ENCODE measurements at regions not wholly inside any gene's neighbourhood (a gene's known extent, or its start where the extent isn't known, plus 50 kb on each side); places are given as distances from the start of the nearest gene placed in this dataset.

GRCh38 chr6:4384656-4385055 lies 249.3 kb upstream of the ECI2 start:
- TF ChIP-seq CTCF (IDR thresholded peaks at IDR 0.05) (no peak), POLR2A (IDR thresholded peaks at IDR 0.05) (no peak)
- DNase-seq (ENCODE audit: low spot score in 2 of 2) = no peak
- 88 to 92% methylated on average over 6 of the region's 6 CpGs for whole genome bisulfite sequencing, 2 donors
- intact Hi-C loops (cut with DNase I; ENCODE audit: low total_unique reads) = no loop called here
- H3K4me3 ChIP-seq (ENCODE audit: low read depth, poor library complexity, severe bottlenecking) = no peak overlapping the region

GRCh38 chr6:4383910-4384638 lies 248.7 kb upstream of the ECI2 start:
- DNase-seq (ENCODE audit: low spot score in 2 of 2) = no peak
- TF ChIP-seq CTCF (IDR thresholded peaks at IDR 0.05) (no peak), POLR2A (IDR thresholded peaks at IDR 0.05) (no peak)
- H3K4me3 ChIP-seq (ENCODE audit: low read depth, poor library complexity, severe bottlenecking) = no peak overlapping the region
- WGBS, 2 donors = 85 to 93% methylated on average over 11 of the region's 11 CpGs
- intact Hi-C loops (cut with DNase I; ENCODE audit: low total_unique reads) = no loop called here

- DNase-seq (ENCODE audit: low spot score in 2 of 2) = no peak
- intact Hi-C loops (cut with DNase I; ENCODE audit: low total_unique reads) = no loop called here
- TF ChIP-seq CTCF (IDR thresholded peaks at IDR 0.05) = no peak
- TF ChIP-seq POLR2A (IDR thresholded peaks at IDR 0.05) = no peak
- 64 to 74% methylated on average over 3 of the region's 3 CpGs for WGBS, 2 donors
- no peak overlapping the region for H3K4me3 ChIP-seq (ENCODE audit: low read depth, poor library complexity, severe bottlenecking)
Measured at GRCh38 chr6:4382362-4382853, 247.0 kb upstream of the ECI2 start.

GRCh38 chr6:4381381-4381780 lies 246.0 kb upstream of the ECI2 start:
- TF ChIP-seq CTCF (IDR thresholded peaks at IDR 0.05) (no peak), POLR2A (IDR thresholded peaks at IDR 0.05) (no peak)
- WGBS, 2 donors = 49 to 56% methylated on average over 4 of the region's 4 CpGs
- H3K4me3 ChIP-seq (ENCODE audit: low read depth, poor library complexity, severe bottlenecking) = no peak overlapping the region
- intact Hi-C loops (cut with DNase I; ENCODE audit: low total_unique reads) = no loop called here
- no peak for DNase-seq (ENCODE audit: low spot score in 2 of 2)

GRCh38 chr6:4380881-4381281 lies 245.5 kb upstream of the ECI2 start:
- 69 to 76% methylated on average over 7 of the region's 7 CpGs for WGBS, 2 donors
- TF ChIP-seq CTCF (IDR thresholded peaks at IDR 0.05) = no peak
- no peak for TF ChIP-seq POLR2A (IDR thresholded peaks at IDR 0.05)
- H3K4me3 ChIP-seq (ENCODE audit: low read depth, poor library complexity, severe bottlenecking) = no peak overlapping the region
- DNase-seq (ENCODE audit: low spot score in 2 of 2) = no peak
- intact Hi-C loops (cut with DNase I; ENCODE audit: low total_unique reads) = no loop called here

- intact Hi-C loops (cut with DNase I; ENCODE audit: low total_unique reads) = no loop called here
Measured at GRCh38 chr6:4379958-4380357, 244.6 kb upstream of the ECI2 start.

More at GRCh38 chr6:4379958-4380357, 244.6 kb upstream of the ECI2 start:
- no peak for DNase-seq (ENCODE audit: low spot score in 2 of 2)
- no peak for TF ChIP-seq POLR2A (IDR thresholded peaks at IDR 0.05)
- TF ChIP-seq CTCF (IDR thresholded peaks at IDR 0.05) = no peak
- H3K4me3 ChIP-seq (ENCODE audit: low read depth, poor library complexity, severe bottlenecking) = no peak overlapping the region
- 75 to 78% methylated on average over 4 of the region's 4 CpGs for WGBS, 2 donors

Data from lower leg skin (tissue), 4 donors.